Activated naive CD4-positive, alpha-beta T cell treated with Interleukin-2 at 50 U/mL for 16 hours (primary cell): ENCODE measurements at regions not wholly inside any gene's neighbourhood (a gene's known extent, or its start where the extent isn't known, plus 50 kb on each side); places are given as distances from the start of the nearest gene placed in this dataset.
"Not testable (repeated sequence)": the region's sequence is repeated elsewhere in the genome, so short reads cannot be mapped to it uniquely, and the experiment has no call there.

Experiments used
- DNase-seq: peaks from one replicate; pipeline ENCODE4 v3.0.0-alpha.2; 2020

- DNase-seq: no peak
Measured at GRCh38 chr10:84571146-84571545, 242.8 kb downstream of the CCSER2 start.

GRCh38 chr10:84574102-84574501 lies 245.7 kb downstream of the CCSER2 start:
- no peak for DNase-seq

- DNase-seq: no peak
Measured at GRCh38 chr10:84581976-84582375, 253.6 kb downstream of the CCSER2 start.

GRCh38 chr10:84583501-84583900 lies 255.1 kb downstream of the CCSER2 start:
- no peak for DNase-seq

- no peak for DNase-seq
Measured at GRCh38 chr10:84587789-84588188, 259.4 kb downstream of the CCSER2 start.

GRCh38 chr10:84588426-84588825 lies 260.0 kb downstream of the CCSER2 start:
- no peak for DNase-seq

- DNase-seq: no peak
Measured at GRCh38 chr10:84588971-84589370, 260.6 kb downstream of the CCSER2 start.

- DNase-seq: no peak
Measured at GRCh38 chr10:84589526-84590205, 261.3 kb downstream of the CCSER2 start.

GRCh38 chr10:84590327-84591193 lies 262.2 kb downstream of the CCSER2 start:
- no peak for DNase-seq

- no peak for DNase-seq
Measured at GRCh38 chr10:84593506-84593905, 265.1 kb downstream of the CCSER2 start.

- DNase-seq: no peak
Measured at GRCh38 chr10:84596585-84596984, 268.2 kb downstream of the CCSER2 start.

GRCh38 chr10:84599254-84599653 lies 270.9 kb downstream of the CCSER2 start:
- DNase-seq: no peak

GRCh38 chr10:84600947-84601346 lies 272.6 kb downstream of the CCSER2 start:
- DNase-seq: no peak

GRCh38 chr10:84602543-84602942 lies 274.2 kb downstream of the CCSER2 start:
- DNase-seq: not testable (repeated sequence)

GRCh38 chr10:84603971-84604370 lies 275.6 kb downstream of the CCSER2 start:
- no peak for DNase-seq

GRCh38 chr10:84605802-84606201 lies 277.4 kb downstream of the CCSER2 start:
- no peak for DNase-seq

GRCh38 chr10:84606428-84606827 lies 278.0 kb downstream of the CCSER2 start:
- no peak for DNase-seq

- DNase-seq: no peak
Measured at GRCh38 chr10:84607044-84607443, 278.7 kb downstream of the CCSER2 start.

- DNase-seq: no peak
Measured at GRCh38 chr10:84607523-84607922, 279.1 kb downstream of the CCSER2 start.

- no peak for DNase-seq
Measured at GRCh38 chr10:84608126-84608525, 279.7 kb downstream of the CCSER2 start.

- no peak for DNase-seq
Measured at GRCh38 chr10:84613336-84614021, 285.1 kb downstream of the CCSER2 start.

- no peak for DNase-seq
Measured at GRCh38 chr10:84626397-84627087, 298.2 kb downstream of the CCSER2 start.

- DNase-seq: no peak
Measured at GRCh38 chr10:84632866-84633265, 304.5 kb downstream of the CCSER2 start.
